ENCODE measurements at regions not wholly inside any gene's neighbourhood (a gene's known extent, or its start where the extent isn't known, plus 50 kb on each side); places are given as distances from the start of the nearest gene placed in this dataset.

- TF ChIP-seq CTCF (IDR thresholded peaks at IDR 0.05) (no peak), POLR2A (IDR thresholded peaks at IDR 0.05) (no peak)
These were observed 238.8 kb downstream of the SMARCA2 start for GRCh38 chr9:2253636-2254580.
